ENCODE measurements at regions not wholly inside any gene's neighbourhood (a gene's known extent, or its start where the extent isn't known, plus 50 kb on each side); places are given as distances from the start of the nearest gene placed in this dataset.

DNA sequence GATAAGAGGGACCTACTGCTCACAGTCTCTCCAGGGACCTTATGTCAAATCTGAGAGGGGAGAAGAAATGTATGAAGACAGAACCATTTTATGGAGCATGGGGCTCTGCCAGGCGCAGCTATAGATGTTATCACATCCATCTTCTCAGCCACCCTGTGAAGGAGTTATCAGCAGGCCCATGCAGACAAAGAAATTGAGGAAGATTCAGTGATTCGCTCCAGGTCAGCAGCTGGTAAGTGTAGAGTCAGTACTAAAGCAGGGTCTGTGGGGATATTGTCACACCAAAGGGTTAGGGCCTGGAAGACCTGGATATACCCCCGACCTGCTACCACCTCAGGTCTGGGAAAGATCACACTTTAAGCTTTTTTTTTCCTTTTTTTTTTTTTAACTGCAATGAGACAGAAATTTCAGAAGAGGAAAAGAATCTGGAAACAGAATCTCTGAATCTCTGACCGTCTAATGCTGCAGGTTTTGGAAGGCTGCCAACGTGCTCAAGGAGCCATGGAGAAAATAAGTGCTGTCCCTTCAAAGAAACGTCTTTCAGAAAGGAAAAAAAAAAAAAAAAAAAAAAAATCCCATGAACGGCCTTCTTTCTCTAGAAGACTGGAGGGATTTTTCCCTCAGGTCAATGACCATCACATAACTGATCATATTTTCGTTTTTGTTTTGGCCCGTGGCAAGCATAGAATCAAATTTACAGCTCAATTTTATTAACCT lies 73.3 kb upstream of the PLEKHG7 start:
- H3K27me3 ChIP-seq = no peaks in the 10 kb centered on the region
- H3K4me3 ChIP-seq = no peak overlapping the region
- 33% methylated on average over 9 of the region's 9 CpGs for WGBS
- intact Hi-C loops (cut with DNase I) = no loop called here
- no peaks in the 10 kb centered on the region for H3K9me3 ChIP-seq
- no peaks in the 10 kb centered on the region for H3K36me3 ChIP-seq
- peaks cover 0 to 8% (median 0%) of the 10 kb centered on the region in 4 donors for H3K4me1 ChIP-seq
- H3K27ac ChIP-seq (replicated peaks in 1 of 4) = no peak overlapping the region
- no peak for DNase-seq (ENCODE audit: extremely low spot score)
- no peak for TF ChIP-seq POLR2A (IDR thresholded peaks at IDR 0.05; ENCODE audit: low read depth)
- no peak for TF ChIP-seq EP300 (IDR thresholded peaks at IDR 0.05)
- TF ChIP-seq, protein P1, sequence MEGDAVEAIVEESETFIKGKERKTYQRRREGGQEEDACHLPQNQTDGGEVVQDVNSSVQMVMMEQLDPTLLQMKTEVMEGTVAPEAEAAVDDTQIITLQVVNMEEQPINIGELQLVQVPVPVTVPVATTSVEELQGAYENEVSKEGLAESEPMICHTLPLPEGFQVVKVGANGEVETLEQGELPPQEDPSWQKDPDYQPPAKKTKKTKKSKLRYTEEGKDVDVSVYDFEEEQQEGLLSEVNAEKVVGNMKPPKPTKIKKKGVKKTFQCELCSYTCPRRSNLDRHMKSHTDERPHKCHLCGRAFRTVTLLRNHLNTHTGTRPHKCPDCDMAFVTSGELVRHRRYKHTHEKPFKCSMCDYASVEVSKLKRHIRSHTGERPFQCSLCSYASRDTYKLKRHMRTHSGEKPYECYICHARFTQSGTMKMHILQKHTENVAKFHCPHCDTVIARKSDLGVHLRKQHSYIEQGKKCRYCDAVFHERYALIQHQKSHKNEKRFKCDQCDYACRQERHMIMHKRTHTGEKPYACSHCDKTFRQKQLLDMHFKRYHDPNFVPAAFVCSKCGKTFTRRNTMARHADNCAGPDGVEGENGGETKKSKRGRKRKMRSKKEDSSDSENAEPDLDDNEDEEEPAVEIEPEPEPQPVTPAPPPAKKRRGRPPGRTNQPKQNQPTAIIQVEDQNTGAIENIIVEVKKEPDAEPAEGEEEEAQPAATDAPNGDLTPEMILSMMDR (IDR thresholded peaks at IDR 0.05) = no peak

DNA sequence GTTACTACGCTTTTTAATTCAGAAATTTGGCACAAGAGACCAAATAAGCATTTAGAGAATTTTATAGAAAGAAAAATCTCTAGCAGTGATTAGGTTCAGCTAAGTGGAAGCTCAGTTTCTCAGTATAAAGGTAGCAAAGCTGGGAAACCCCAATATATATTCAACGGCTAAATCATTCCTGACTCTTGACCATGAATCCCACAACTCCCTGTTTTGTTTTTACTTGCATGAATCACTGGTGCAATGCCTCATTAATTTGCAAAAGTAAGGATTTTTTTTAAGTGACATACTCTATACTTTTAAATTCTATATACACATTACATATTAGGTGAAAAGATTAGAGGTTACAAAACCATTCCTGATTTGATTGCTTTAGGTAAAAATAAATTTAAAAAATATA lies 74.3 kb upstream of the PLEKHG7 start:
- peaks cover 0 to 8% (median 0%) of the 10 kb centered on the region in 4 donors for H3K4me1 ChIP-seq
- no peak for DNase-seq (ENCODE audit: extremely low spot score)
- no peaks in the 10 kb centered on the region for H3K9me3 ChIP-seq
- no peaks in the 10 kb centered on the region for H3K36me3 ChIP-seq
- no peak overlapping the region for H3K4me3 ChIP-seq
- no peaks in the 10 kb centered on the region for H3K27me3 ChIP-seq
- TF ChIP-seq EP300 (IDR thresholded peaks at IDR 0.05) (no peak), POLR2A (IDR thresholded peaks at IDR 0.05; ENCODE audit: low read depth) (no peak), POLR2AphosphoS5 (IDR thresholded peaks at IDR 0.05) (no peak)
- TF ChIP-seq, protein P1 (IDR thresholded peaks at IDR 0.05) = no peak
- WGBS = 95% methylated on average over 2 of the region's 2 CpGs
- no peak overlapping the region for H3K27ac ChIP-seq (replicated peaks in 1 of 4)
- intact Hi-C loops (cut with DNase I) = no loop called here

DNA sequence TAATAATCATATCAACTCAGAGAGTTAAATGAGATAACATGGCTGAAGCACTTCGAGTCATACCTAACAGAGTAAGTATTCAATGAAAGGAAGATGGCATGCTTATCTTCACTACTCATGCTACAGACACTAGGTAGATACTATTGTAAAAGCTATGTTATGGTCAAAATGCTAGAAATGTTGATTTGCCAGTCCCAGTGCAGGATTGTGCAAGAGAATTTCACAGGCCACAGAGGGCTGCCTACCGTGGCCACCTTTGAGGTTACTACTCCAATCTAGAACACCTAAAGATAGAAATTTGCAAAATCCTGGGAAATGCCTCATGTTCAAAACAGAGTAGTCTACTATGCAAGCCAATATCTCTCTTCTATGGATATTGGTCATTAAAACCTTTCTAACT lies 75.3 kb upstream of the PLEKHG7 start:
- TF ChIP-seq POLR2AphosphoS5 (IDR thresholded peaks at IDR 0.05) (no peak), EP300 (IDR thresholded peaks at IDR 0.05) (no peak), POLR2A (IDR thresholded peaks at IDR 0.05; ENCODE audit: low read depth) (no peak)
- TF ChIP-seq, protein P1 (IDR thresholded peaks at IDR 0.05) = no peak
- 96% methylated on average over 2 of the region's 2 CpGs for WGBS
- Histone ChIP-seq H3K36me3 (no peaks in the 10 kb centered on the region), H3K4me3 (no peak overlapping the region), H3K9me3 (no peaks in the 10 kb centered on the region), H3K4me1 (peaks cover 0 to 8% (median 0%) of the 10 kb centered on the region in 4 donors), H3K27me3 (no peaks in the 10 kb centered on the region), H3K27ac (replicated peaks in 1 of 4) (no peak overlapping the region)
- DNase-seq (ENCODE audit: extremely low spot score) = no peak
- intact Hi-C loops (cut with DNase I) = no loop called here

DNA sequence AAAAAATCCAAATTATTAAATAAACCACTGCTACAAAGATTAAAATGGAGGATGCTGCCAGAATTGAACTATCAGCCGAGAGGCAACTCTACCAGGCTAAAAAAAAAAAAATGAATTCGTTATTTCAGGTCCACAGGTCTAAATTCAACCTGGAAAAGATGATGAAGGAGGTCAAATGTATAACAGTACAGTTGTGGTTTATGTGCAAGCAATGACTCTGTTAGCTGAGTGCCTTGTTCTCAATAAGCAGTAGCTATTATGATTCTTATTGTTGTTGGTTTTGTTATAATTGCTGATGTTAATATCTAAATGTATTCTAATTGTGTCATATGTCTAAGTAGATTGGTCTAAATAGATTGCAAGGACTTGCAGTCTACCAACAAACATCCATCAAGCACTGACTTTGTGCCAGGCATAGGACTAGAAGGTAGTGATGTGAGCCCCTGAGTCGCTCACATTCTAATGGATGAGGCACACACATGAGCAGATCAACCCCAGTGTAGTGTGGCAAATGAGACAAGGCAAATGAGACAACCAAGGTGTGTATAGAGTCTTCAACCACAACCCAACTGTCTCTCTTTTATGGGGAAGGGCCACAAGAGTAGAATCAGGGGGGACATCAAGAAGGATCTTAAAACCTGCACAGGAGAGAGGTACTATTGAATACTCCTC lies 77.0 kb upstream of the PLEKHG7 start:
- no peak for TF ChIP-seq EP300 (IDR thresholded peaks at IDR 0.05)
- TF ChIP-seq, protein P1 (IDR thresholded peaks at IDR 0.05) = no peak
- no peak for TF ChIP-seq POLR2AphosphoS5 (IDR thresholded peaks at IDR 0.05)
- no peak for TF ChIP-seq POLR2A (IDR thresholded peaks at IDR 0.05; ENCODE audit: low read depth)
- Histone ChIP-seq H3K4me3 (no peak overlapping the region), H3K4me1 (peaks cover 0 to 8% (median 0%) of the 10 kb centered on the region in 4 donors), H3K27me3 (no peaks in the 10 kb centered on the region), H3K36me3 (no peaks in the 10 kb centered on the region), H3K27ac (replicated peaks in 1 of 4) (no peak overlapping the region), H3K9me3 (no peaks in the 10 kb centered on the region)
- no peak for DNase-seq (ENCODE audit: extremely low spot score)
- intact Hi-C loops (cut with DNase I) = no loop called here
- 92% methylated on average over 3 of the region's 3 CpGs for WGBS
